Gastroesophageal sphincter (tissue), 3 donors: ENCODE measurements at regions not wholly inside any gene's neighbourhood (a gene's known extent, or its start where the extent isn't known, plus 50 kb on each side); places are given as distances from the start of the nearest gene placed in this dataset.

ENCODE experiments used
- CTCF ChIP-seq, 4 experiments: fragments of 200-600 bp in 2 of 4; fragments of 450-650 bp in 2 of 4; sonication (generic) in 1 of 4; IDR thresholded peaks; one replicate each; pipeline ENCODE4 v1.5.1; 2017 to 2019; ENCODE audit warnings: antibody characterized with exemption in 4 of 4, mild to moderate bottlenecking in 2 of 4, moderate library complexity in 2 of 4
- EP300 ChIP-seq: sonication (generic); formaldehyde crosslinking; IDR thresholded peaks from one replicate; pipeline ENCODE4 v1.6.1; 2017; ENCODE audit warnings: antibody characterized with exemption, mild to moderate bottlenecking
- POLR2A ChIP-seq, 2 donors: fragments of 450-650 bp; IDR thresholded peaks; one replicate each; pipeline ENCODE4 v1.6.1; 2017; ENCODE audit warnings: antibody characterized with exemption in 2 of 2, mild to moderate bottlenecking in 2 of 2, moderate library complexity in 1 of 2
- POLR2AphosphoS5 ChIP-seq: sonication (generic); formaldehyde crosslinking; IDR thresholded peaks from one replicate; pipeline ENCODE4 v1.6.1; 2017; ENCODE audit warnings: antibody characterized with exemption

GRCh38 chr4:123496421-123496820, 99.8 kb downstream of the SPRY1 start:
- TF ChIP-seq CTCF (IDR thresholded peaks at IDR 0.05) (no peak), POLR2A (IDR thresholded peaks at IDR 0.05) (no peak), POLR2AphosphoS5 (no peak), EP300 (no peak)
